D721Med (cell line): ENCODE measurements at regions not wholly inside any gene's neighbourhood (a gene's known extent, or its start where the extent isn't known, plus 50 kb on each side); places are given as distances from the start of the nearest gene placed in this dataset.
"Not testable (repeated sequence)": the region's sequence is repeated elsewhere in the genome, so short reads cannot be mapped to it uniquely, and the experiment has no call there.

Source experiments
- DNase-seq: peaks from one replicate; pipeline ENCODE4 v3.0.0; 2011; ENCODE audit warnings: low spot score; ENCODE audit not compliant: insufficient read length
- FAIRE-seq: peaks from 2 replicates; lab custom pipeline; 2011; peaks lifted over from hg19 to GRCh38; lab: Jason Lieb, UNC
- TF ChIP-seq, protein P1 (sequence below): IDR thresholded peaks from 2 replicates; pipeline ENCODE4 v1.5.1; 2012; ENCODE audit warnings: mild to moderate bottlenecking, control low read depth; ENCODE audit not compliant: insufficient read depth; ENCODE audit errors: missing control alignments

DNA sequence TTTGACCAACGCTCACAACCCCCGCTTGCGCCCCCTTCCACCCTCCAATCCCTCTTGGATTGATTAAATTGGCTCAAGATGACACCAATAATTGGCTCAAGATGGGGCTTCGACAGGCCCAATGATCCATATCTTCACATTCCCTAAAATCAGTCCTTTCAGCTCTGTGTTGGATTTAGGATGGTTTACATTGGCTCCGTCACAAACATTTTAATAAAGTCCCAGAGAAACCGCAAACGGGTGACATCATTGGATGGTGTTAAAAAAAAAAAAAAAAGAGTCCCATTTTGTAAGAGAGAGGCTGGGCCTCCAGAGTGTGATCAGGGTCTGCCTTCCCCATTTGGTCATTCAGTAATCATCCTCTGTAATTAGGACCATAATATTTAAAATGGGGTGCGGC is 113.4 kb upstream of the MRPS22 start:
- TF ChIP-seq, protein P1, sequence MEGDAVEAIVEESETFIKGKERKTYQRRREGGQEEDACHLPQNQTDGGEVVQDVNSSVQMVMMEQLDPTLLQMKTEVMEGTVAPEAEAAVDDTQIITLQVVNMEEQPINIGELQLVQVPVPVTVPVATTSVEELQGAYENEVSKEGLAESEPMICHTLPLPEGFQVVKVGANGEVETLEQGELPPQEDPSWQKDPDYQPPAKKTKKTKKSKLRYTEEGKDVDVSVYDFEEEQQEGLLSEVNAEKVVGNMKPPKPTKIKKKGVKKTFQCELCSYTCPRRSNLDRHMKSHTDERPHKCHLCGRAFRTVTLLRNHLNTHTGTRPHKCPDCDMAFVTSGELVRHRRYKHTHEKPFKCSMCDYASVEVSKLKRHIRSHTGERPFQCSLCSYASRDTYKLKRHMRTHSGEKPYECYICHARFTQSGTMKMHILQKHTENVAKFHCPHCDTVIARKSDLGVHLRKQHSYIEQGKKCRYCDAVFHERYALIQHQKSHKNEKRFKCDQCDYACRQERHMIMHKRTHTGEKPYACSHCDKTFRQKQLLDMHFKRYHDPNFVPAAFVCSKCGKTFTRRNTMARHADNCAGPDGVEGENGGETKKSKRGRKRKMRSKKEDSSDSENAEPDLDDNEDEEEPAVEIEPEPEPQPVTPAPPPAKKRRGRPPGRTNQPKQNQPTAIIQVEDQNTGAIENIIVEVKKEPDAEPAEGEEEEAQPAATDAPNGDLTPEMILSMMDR, result no peak
- no peak for FAIRE-seq

DNA sequence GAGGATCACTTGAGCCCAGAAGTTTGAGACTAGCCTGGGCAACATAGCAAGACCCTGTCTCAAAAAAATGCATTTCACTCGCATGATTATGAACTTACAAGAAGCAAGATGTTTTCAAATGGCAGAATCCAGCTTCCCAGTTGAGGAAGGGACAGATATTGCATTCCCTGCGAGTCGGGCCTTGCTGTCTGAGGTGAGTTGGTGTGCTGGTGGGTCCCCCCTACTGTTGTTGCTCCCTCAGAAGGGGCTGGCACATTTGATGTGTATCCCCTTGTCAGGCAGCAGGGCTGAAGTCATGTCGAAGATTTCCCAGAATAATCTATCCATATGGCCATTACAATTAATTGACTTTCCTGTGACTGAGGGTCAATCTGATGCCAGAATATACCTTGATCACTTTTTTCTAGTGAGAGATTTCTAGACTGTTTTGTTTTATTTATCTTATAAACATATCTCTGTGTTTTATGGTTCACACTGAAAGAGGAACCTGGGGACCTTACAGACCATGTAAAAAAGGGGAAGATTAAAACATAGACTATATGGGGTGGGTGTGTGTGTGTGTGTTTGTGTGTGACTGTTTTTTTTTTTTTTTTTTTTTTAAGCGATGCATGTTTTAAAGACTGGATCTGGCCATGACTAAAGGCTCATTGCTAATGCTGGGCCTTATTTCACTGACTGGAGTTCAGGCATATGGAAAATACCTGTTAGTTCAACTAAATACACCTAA is 112.1 kb upstream of the MRPS22 start:
- FAIRE-seq (no peak), DNase-seq (no peak)
- TF ChIP-seq, protein P1, result no peak

More for the DNA sequence above, 113.4 kb upstream of the MRPS22 start:
- DNase-seq, result no peak

DNA sequence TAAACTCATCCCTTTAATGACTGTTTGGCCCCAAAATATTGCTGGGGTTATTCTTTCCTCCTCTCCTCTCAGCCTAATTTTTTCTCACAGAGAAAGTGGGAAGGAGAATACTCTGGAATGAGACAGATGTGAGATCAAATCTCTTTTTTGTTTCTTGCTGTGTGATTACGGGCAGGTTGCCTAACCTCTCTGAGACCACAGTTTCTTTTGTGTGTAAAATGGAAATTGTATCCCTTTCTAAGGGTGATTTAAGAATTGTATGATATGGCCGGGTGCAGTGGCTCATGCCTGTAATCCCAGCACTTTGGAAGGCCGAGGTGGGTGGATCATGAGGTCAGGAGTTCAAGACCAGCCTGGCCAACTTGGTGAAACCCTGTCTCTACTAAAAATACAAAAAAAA is 111.5 kb upstream of the MRPS22 start:
- not testable (repeated sequence) for FAIRE-seq, DNase-seq

DNA sequence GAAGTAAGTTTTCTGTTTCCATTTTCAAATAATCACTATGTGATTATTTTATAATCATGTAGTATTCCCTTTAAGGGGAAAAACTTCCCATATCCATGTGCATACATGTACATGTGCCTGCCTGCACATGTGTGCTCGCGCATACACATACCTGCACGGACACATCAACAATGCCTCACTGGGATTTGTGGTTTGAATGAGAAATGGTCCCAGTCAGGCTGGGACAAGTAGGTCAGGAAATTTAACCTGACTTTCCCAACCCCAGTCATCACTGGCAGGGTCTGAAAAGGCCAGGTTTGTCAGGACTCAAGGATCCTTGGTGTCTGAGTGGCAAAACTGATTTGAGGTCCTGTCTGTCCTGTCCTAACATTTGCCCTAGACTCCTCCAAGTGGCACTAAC is 109.3 kb upstream of the MRPS22 start:
- no peak for DNase-seq
- TF ChIP-seq, protein P1, result no peak
- FAIRE-seq, result no peak

DNA sequence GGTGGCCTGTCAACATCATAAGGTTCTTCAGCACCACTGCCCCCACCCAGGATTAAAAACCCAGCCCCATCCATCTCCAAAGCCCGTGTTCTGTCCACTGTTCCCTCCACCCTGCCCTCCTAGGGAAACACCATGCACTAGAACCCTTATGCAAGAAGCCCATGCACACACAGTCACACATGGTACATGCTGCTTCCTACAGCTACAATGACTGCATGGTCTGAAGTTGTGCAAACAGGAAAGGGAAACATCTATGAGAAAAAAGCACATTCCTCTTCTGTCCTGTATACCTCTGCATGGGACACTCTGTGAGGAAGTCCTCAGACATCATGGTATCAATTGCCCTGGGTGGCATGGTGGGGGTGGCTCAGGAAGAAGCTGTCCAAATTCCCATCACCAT is 108.6 kb upstream of the MRPS22 start:
- DNase-seq (no peak), FAIRE-seq (no peak)
- TF ChIP-seq, protein P1, result no peak

DNA sequence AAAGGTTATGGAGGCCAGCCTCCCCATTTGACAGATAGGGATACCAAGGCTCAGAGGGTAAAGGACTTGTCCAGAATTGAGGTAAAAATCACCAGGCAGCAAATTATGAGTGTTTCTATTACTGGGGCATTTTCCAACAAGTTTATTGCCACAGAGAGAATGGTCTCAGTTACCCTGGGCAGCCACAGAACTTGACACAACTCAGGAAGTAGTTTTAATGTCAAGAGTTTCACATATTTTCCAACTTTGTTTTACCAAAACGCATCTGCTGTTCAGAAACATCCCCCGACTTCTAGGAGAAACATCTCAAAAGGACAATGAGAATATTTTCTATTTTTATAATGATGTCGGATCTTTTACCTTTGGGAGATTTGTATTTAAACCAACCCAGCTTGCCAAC is 107.5 kb upstream of the MRPS22 start:
- DNase-seq (no peak), FAIRE-seq (no peak)
- TF ChIP-seq, protein P1, result no peak

DNA sequence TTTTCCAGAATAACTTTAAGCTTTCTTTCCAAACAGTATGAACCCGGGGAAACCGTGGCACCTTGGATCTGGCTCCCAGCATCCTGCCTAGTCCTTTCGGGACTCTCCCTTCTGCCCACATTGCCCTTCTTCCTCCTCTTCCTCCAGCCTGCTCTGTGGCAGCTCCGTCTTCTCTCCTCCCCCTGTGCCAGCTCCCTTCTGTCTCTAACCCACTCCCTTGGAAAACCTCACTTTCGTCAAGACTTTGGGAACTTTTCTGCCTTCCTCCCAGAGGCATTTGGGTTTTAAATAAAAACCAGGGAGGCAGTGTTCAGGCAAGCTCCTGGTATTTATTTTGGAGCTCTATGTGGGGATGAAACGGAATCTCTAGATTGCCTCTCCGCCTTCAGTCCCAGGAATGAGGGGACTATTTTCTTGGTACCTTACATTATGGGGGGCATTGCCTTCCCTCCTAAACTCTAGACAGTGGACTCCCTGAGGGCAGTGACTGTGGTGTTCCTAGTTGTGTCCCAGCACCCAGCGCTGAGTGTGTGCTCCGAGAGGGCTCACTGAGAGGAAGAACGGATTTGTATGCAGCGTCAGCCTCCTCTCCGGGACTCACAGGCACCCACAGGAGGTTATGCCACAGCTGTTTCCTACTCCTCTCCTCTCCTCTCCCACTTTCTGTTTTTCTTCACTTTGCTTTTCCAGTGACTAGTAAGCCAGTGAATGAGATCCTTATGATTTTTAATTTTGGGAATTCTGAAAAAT is 105.4 kb upstream of the MRPS22 start:
- TF ChIP-seq, protein P1, result no peak
- no peak for DNase-seq
- FAIRE-seq, result no peak
